Esophagus squamous epithelium (tissue), 4 donors: ENCODE measurements at regions not wholly inside any gene's neighbourhood (a gene's known extent, or its start where the extent isn't known, plus 50 kb on each side); places are given as distances from the start of the nearest gene placed in this dataset.

Experiments used
- CTCF ChIP-seq, 6 experiments: fragments of 450-650 bp in 4 of 6; fragments of 200-600 bp in 2 of 6; sonication (generic) in 2 of 6; IDR thresholded peaks; one replicate each; pipeline ENCODE4 v1.5.1; 2016 to 2019; ENCODE audit warnings: antibody characterized with exemption in 6 of 6, mild to moderate bottlenecking in 4 of 6, moderate library complexity in 4 of 6
- POLR2A ChIP-seq, 4 donors: fragments of 450-650 bp; IDR thresholded peaks; one replicate each; pipeline ENCODE4 v1.6.1; 2017; ENCODE audit warnings: antibody characterized with exemption in 4 of 4, mild to moderate bottlenecking in 4 of 4, moderate library complexity in 3 of 4

- TF ChIP-seq CTCF (IDR thresholded peaks at IDR 0.05) (no peak), POLR2A (IDR thresholded peaks at IDR 0.05) (no peak)
These were observed 1051.4 kb upstream of the ATXN7L3B start for GRCh38 chr12:73486256-73486655.
